GM23248 (cell line): ENCODE measurements at regions not wholly inside any gene's neighbourhood (a gene's known extent, or its start where the extent isn't known, plus 50 kb on each side); places are given as distances from the start of the nearest gene placed in this dataset.

Experiments used
- DNase-seq: peaks from one replicate; pipeline ENCODE4 v3.0.0-alpha.2; 2015
- H2AFZ ChIP-seq: fragments of 200-600 bp; sonication (generic); 2 replicates; pipeline ENCODE4 v1.6.1; 2016; ENCODE audit warnings: antibody characterized with exemption
- H3F3A ChIP-seq: fragments of 200-600 bp; sonication (generic); 2 replicates; pipeline ENCODE4 v1.6.1; 2016; ENCODE audit warnings: mild to moderate bottlenecking, antibody characterized with exemption, mixed run types; ENCODE audit not compliant: insufficient read depth
- H3K27ac ChIP-seq: fragments of 200-600 bp; sonication (generic); 2 replicates; pipeline ENCODE4 v1.5.1; 2016; ENCODE audit warnings: mild to moderate bottlenecking
- H3K27me3 ChIP-seq: fragments of 200-600 bp; sonication (generic); replicated peaks from 2 replicates; pipeline ENCODE4 v1.6.1; 2016; ENCODE audit warnings: mild to moderate bottlenecking; ENCODE audit not compliant: insufficient read depth
- H3K36me3 ChIP-seq: fragments of 200-600 bp; sonication (generic); 2 replicates; pipeline ENCODE4 v1.6.1; 2016; ENCODE audit warnings: low read depth, mild to moderate bottlenecking
- H3K4me1 ChIP-seq: fragments of 200-600 bp; sonication (generic); 2 replicates; pipeline ENCODE4 v1.6.1; 2016; ENCODE audit warnings: mild to moderate bottlenecking; ENCODE audit not compliant: insufficient read depth
- H3K4me2 ChIP-seq: fragments of 200-600 bp; sonication (generic); one replicate; pipeline ENCODE4 v1.6.1; 2016; ENCODE audit warnings: mild to moderate bottlenecking; ENCODE audit not compliant: unreplicated experiment
- H3K4me3 ChIP-seq: fragments of 200-600 bp; sonication (generic); 2 replicates; pipeline ENCODE4 v1.5.1; 2016; ENCODE audit warnings: mild to moderate bottlenecking
- H3K79me2 ChIP-seq: fragments of 200-600 bp; sonication (generic); 2 replicates; pipeline ENCODE4 v1.6.1; 2016; ENCODE audit warnings: mild to moderate bottlenecking; ENCODE audit not compliant: insufficient read depth
- H3K9ac ChIP-seq: fragments of 200-600 bp; sonication (generic); 2 replicates; pipeline ENCODE4 v1.6.1; 2016; ENCODE audit warnings: mild to moderate bottlenecking
- H3K9me2 ChIP-seq: fragments of 200-600 bp; sonication (generic); 2 replicates; pipeline ENCODE4 v1.6.1; 2016; ENCODE audit warnings: mixed run types, mild to moderate bottlenecking, moderate library complexity; ENCODE audit not compliant: insufficient read depth
- H3K9me3 ChIP-seq: fragments of 200-600 bp; sonication (generic); one replicate; pipeline ENCODE4 v1.6.1; 2017; ENCODE audit warnings: low read depth
- H4K20me1 ChIP-seq: fragments of 200-600 bp; sonication (generic); 2 replicates; pipeline ENCODE4 v1.6.0; 2016; ENCODE audit not compliant: insufficient read depth
- EZH2 ChIP-seq: fragments of 200-600 bp; sonication (generic); IDR thresholded peaks from 2 replicates; pipeline ENCODE4 v1.6.1; 2018; ENCODE audit warnings: antibody characterized with exemption, mild to moderate bottlenecking; ENCODE audit not compliant: insufficient read depth, poor library complexity, severe bottlenecking
- EZH2phosphoT487 ChIP-seq: fragments of 200-600 bp; sonication (generic); IDR thresholded peaks from 2 replicates; pipeline ENCODE4 v1.6.1; 2018; ENCODE audit warnings: antibody characterized with exemption, moderate library complexity, mild to moderate bottlenecking, low read depth; ENCODE audit not compliant: insufficient read depth
- WGBS, 2 experiments: methylation state at CpG; one replicate each; pipeline ENCODE4 v1.1.6; 2015 to 2017; ENCODE audit warnings: low lambda C conversion rate in 2 of 2, low coverage in 1 of 2; ENCODE audit errors: missing lambda C conversion rate in 2 of 2; 5-methylcytosine and 5-hydroxymethylcytosine counted together
- in situ Hi-C: fragments of 300-500 bp; cut with MboI; formaldehyde crosslinking; loops from 2 replicates; pipeline ENCODE4 v1.15.0; 2020

DNA sequence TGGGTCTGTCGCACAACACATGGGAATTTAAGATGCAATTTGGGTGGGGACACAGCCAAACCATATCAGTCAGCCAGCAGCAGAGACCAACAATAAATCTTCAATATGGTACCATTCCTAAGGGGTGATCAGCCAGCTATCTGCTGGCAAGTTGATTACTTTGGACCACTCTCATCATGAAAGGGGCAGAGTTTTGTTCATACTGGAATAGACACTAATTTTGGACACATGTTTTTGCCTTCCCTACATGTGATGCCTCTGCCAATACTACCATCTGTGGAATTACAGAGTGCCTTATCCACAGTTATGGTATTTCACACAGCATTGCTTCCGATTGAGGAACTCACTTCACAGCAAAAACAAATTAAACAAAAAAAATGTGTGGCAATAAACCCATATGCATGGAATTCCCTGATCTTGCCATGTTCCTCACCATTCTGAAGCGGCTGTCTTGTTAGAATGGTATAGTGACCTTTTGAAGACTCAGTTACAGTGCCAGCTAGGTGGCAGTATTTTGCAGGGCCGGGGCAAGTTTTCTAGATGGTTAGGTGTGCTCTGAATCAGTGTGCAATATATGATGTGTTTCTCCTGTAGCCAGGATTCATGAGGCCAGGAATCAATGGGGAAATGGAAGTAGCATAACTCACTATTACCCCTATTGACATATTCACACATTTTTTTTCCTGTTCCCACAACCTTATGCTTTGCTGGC is 179.0 kb upstream of the IGF1 start:
- Histone ChIP-seq H3K9me2 (no peaks in the 10 kb centered on the region), H3K4me3 (no peak overlapping the region), H4K20me1 (no peaks in the 10 kb centered on the region), H3K27me3 (no peaks in the 10 kb centered on the region), H3F3A (no peaks in the 10 kb centered on the region), H3K79me2 (no peaks in the 10 kb centered on the region), H3K4me2 (no peak overlapping the region), H3K36me3 (no peaks in the 10 kb centered on the region), H3K9ac (no peak overlapping the region), H3K27ac (no peak overlapping the region), H3K9me3 (no peaks in the 10 kb centered on the region), H3K4me1 (no peaks in the 10 kb centered on the region), H2AFZ (no peak overlapping the region)
- no peak for DNase-seq
- TF ChIP-seq EZH2, result no peak
- WGBS, 2 experiments, result 26 to 32% methylated on average over 4 of the region's 4 CpGs
- in situ Hi-C loops, result no loop called here

DNA sequence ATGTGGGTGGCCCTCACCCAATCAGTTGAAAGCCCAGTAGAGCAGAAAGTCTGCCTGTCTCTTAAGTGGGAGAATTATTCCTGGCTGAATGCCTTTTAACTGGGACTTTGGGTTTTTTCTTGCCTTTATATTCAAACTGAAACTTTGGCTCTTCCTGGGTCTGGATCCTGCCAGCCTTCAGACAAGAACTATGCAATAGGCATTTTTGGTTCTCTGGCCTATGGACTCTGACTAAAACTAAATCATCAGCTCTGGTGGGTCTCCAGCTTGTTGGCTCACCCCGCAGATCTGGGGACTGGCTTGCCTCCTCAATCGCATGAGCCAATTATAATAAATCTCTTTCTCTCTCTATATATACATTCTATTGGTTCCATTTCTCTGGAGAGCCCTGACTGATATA is 173.0 kb upstream of the IGF1 start:
- Histone ChIP-seq H3K36me3 (no peaks in the 10 kb centered on the region), H3K27ac (no peak overlapping the region), H3K4me3 (no peak overlapping the region), H4K20me1 (no peaks in the 10 kb centered on the region), H3F3A (no peaks in the 10 kb centered on the region), H3K27me3 (no peaks in the 10 kb centered on the region), H3K4me1 (no peaks in the 10 kb centered on the region), H3K4me2 (no peak overlapping the region), H3K9ac (no peak overlapping the region), H3K79me2 (no peaks in the 10 kb centered on the region), H3K9me2 (no peaks in the 10 kb centered on the region), H3K9me3 (no peaks in the 10 kb centered on the region), H2AFZ (no peak overlapping the region)
- WGBS, 2 experiments, result 22 to 28% methylated on average over 2 of the region's 2 CpGs
- no peak for DNase-seq
- in situ Hi-C loops, result no loop called here
- TF ChIP-seq EZH2phosphoT487, result no peak
- TF ChIP-seq EZH2, result no peak

- H3K27ac ChIP-seq, result no peak overlapping the region
- no peaks in the 10 kb centered on the region for H3K27me3 ChIP-seq
- no peak for TF ChIP-seq EZH2phosphoT487
- TF ChIP-seq EZH2, result no peak
- no peaks in the 10 kb centered on the region for H4K20me1 ChIP-seq
- H2AFZ ChIP-seq, result no peak overlapping the region
- no peaks in the 10 kb centered on the region for H3K9me3 ChIP-seq
- no peak overlapping the region for H3K4me2 ChIP-seq
- H3F3A ChIP-seq, result no peaks in the 10 kb centered on the region
- no peak overlapping the region for H3K4me3 ChIP-seq
- no peak for DNase-seq
- H3K4me1 ChIP-seq, result no peaks in the 10 kb centered on the region
- no peaks in the 10 kb centered on the region for H3K36me3 ChIP-seq
- in situ Hi-C loops, result no loop called here
- no peaks in the 10 kb centered on the region for H3K79me2 ChIP-seq
- no peak overlapping the region for H3K9ac ChIP-seq
- whole genome bisulfite sequencing, 2 experiments, result 39% methylated on average over 4 of the region's 4 CpGs
- H3K9me2 ChIP-seq, result no peaks in the 10 kb centered on the region
Observed at GRCh38 chr12:102652645-102653313, 172.4 kb upstream of the IGF1 start.

DNA sequence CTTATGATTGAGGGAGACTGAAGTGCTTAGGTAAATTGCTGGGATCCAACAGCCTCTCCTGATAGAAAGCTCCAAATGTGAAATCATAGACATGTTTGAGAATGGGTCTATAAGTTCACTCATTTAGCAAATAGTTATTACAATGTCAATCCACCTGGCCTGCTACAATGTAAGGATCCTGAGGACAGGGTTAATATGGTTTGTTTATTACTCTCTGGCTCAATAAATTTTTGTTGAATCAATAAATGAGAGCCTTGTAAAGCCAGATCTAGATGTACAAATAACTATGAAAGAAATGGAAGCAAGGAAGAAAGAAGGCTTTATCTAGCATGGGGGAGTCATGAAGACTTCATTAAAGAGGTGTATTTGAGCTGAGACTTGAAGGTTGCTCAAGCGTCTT is 165.6 kb upstream of the IGF1 start:
- no peaks in the 10 kb centered on the region for H3K27me3 ChIP-seq
- H3K4me2 ChIP-seq, result no peak overlapping the region
- no peaks in the 10 kb centered on the region for H3K4me1 ChIP-seq
- H3K9ac ChIP-seq, result no peak overlapping the region
- TF ChIP-seq EZH2phosphoT487, result no peak
- TF ChIP-seq EZH2, result no peak
- H3K36me3 ChIP-seq, result no peaks in the 10 kb centered on the region
- WGBS, 2 experiments, result 42 to 63% methylated on average over 1 of the region's 1 CpG
- H3K79me2 ChIP-seq, result no peaks in the 10 kb centered on the region
- no peak overlapping the region for H3K4me3 ChIP-seq
- in situ Hi-C loops, result no loop called here
- no peaks in the 10 kb centered on the region for H3F3A ChIP-seq
- H2AFZ ChIP-seq, result no peak overlapping the region
- H3K9me3 ChIP-seq, result no peaks in the 10 kb centered on the region
- no peaks in the 10 kb centered on the region for H4K20me1 ChIP-seq
- no peak overlapping the region for H3K27ac ChIP-seq
- no peaks in the 10 kb centered on the region for H3K9me2 ChIP-seq
- DNase-seq, result no peak
